NCI-H1105 (cell line): ENCODE measurements at regions not wholly inside any gene's neighbourhood (a gene's known extent, or its start where the extent isn't known, plus 50 kb on each side); places are given as distances from the start of the nearest gene placed in this dataset.
"Not testable (repeated sequence)": the region's sequence is repeated elsewhere in the genome, so short reads cannot be mapped to it uniquely, and the experiment has no call there.

ENCODE experiments used
- DNase-seq: peaks from one replicate; lab custom pipeline; 2025; lab: John Stamatoyannopoulos, UW

GRCh38 chr2:89222063-89222732 lies 530.7 kb downstream of the RPIA start:
- DNase-seq = not testable (repeated sequence)

DNA sequence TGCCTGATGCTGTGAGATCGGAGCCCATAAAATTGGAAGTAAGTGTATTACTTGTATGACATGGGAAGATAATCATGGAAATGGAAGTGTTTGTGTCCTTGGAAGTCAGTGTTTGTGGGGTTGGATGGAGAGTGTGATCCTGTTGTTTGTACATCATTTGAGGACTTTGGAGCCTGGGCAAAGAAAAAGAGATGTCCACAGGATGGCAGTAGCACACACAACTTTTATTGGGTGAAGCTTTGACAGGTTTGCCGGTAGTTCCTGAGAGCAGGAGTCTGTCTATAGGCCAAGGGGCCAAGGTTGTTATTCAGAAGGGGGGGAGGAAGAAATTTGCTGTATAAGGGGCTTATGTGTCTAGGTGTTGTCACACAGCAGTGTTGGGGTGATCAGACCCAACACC lies 533.3 kb downstream of the RPIA start:
- not testable (repeated sequence) for DNase-seq

DNA sequence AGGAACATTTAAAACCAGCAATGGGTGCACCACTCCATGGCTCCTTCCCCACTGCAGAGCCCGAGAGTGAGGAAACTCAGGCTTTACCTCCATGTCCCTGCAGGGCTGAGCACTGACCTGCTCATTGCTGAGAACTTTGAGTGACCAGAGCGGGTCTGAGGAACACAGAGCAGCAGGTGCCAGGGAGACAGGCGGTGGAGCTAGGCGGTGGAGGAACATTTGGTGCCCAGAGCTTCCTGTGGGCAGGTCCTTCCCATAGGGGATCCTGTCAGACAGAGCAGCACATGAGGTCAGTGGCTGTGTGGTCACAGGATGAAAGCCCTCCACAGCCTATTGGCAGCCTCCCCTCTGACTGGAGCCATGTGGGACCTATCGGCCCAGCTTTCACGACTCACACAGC lies 538.5 kb downstream of the RPIA start:
- not testable (repeated sequence) for DNase-seq

DNA sequence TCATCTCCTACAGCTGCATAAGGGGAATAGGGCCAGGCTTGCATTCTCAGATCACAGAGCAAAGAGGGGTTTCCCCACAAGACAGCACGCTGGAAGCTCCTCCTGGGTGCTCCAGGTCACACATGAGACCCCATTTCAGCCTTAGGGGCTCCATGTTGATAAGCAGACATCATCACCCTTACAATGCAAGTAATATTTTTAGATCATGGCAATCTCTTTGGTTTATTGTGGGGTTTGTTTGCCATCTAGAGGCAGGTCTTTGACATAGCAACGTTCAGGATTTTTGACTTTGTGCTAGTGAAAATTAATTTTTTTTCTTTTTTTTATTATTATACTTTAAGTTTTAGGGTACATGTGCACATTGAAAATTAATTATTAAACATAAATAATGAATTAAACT lies 539.8 kb downstream of the RPIA start:
- DNase-seq = not testable (repeated sequence)

DNA sequence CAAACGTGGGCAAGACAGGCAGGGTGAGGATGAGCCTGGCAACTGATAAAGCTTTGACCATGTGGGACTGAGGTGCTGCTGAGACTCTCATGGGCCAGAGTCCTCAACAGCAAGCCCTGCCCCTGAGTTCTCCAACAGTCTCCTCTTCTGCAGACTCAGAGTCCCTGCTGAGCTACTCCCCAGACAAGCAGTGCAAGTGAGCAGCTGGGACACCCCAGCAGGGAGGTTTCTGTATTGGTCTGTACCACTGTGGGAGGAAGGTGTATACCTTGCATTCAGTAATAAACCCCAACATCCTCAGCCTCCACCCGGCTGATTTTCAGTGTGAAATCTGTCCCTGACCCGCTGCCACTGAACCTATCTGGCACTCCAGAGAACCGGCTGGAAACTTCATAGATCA lies 542.5 kb downstream of the RPIA start:
- DNase-seq = not testable (repeated sequence)

DNA sequence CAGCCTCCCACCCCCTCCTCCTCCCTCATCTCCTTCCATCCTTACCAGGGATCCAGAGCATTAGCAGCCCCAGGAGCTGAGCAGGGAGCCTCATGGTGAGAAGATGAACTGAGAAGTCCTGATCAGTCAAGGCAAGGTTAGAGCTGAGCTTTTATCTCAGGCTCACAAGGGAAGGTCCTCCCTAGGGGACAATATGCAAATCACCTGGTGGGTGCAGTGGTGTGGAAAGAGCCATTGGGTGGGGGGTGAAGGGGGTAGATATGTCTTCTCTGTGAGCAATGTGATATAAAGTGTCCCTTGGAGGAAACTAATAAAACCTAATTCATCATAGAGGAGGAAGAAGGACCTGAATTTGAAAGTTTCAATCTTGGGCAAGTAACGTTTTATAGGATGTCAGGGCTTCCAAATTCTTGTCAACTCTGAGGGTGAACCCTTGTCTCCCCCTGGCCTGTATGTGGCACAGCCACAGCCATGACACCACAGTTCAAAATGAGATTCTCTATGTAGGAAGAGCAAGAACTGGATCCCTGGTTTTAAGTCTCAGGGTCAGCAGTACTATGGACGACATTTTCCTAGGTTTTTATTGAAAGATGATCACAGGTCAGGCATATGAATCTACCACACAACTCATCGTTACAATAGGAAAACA lies 543.5 kb downstream of the RPIA start:
- not testable (repeated sequence) for DNase-seq

DNA sequence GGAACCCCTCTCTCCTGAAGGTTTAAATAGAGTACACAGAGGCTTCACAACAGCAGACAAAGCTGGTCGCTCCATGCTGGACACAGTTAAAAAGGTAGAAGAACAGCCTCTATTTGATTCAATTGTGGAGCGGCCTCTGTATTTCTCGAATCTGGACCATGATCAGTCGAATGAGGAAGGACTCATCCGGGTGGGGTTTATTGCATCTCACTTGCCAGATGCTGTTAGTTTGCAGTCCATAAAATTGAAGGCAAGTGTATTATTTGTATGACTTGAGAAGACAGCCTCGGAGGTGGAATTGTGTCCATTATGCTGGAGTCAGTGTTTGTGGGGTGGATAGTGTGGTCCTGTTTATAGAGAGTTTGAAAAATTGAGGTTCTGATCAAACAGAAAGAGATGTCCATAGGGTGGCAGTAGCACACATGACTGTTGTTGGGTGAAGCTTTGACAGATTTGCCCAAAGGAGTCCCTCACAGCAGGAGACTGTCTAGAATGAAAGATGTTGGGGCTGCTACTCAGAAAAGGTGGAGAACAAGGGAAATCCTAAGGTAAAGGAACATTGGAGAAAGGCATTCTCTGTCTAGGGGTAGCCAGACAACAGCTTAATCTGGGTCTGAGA lies 545.5 kb downstream of the RPIA start:
- DNase-seq = not testable (repeated sequence)

DNA sequence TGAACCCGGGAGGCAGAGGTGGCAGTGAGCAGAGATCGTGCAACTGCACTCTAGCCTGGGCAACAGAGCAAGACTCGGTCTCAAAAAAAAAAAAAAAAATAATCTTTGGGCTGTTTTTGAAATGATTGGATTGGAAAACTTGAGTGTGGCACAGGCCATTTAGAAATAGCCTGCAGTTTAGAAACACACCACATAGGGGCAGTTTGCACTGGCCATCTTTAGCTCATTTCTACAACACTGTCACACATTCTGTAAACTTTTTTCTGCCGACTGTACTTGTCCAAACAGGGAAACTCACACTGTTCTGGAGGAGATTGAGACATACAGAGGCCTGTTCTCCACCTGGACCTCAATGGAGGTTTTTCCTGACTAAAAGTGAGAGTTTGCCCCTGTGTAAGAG lies 546.3 kb downstream of the RPIA start:
- not testable (repeated sequence) for DNase-seq

GRCh38 chr2:89243114-89243700 lies 551.7 kb downstream of the RPIA start:
- DNase-seq = not testable (repeated sequence)

DNA sequence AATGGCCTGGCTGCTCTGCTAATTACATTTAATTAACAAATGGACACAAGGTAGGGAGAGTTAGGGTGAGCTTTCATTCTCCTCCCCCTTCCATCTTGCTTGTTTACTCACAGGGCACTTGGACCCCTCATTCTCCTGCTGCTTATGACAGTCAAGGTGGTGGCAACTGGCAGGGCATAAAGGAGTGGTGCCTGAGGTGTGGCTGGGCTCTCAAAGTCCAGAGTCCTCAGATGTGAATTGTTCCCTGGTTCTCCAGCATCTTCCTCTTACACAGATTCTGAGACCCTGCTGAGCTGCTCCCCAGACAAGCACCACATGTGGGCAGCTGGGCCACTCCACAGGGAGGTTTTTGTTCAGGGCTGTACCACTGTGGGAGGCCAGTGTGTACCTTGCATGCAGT lies 552.9 kb downstream of the RPIA start:
- not testable (repeated sequence) for DNase-seq

- DNase-seq = not testable (repeated sequence)
Observed at GRCh38 chr2:89245478-89245877, 554.0 kb downstream of the RPIA start.

DNA sequence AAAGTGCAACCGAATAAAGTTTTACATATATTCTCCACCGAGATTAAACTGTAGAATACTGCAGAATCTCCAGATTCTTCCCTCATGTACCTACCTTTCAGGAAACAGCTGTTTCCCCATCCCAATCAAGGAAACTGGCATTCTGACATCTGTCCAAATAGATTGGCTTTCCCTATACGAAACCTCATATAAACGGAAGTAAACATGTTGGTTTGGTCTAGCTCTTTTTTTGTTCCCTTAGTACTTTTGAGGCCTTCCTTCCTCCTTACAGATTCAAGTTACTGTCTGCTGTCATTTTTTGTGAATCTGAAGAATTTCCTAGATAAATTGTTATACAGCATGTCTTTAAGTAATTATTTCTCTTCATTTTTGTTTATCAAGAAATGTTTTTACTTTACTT lies 554.6 kb downstream of the RPIA start:
- not testable (repeated sequence) for DNase-seq

GRCh38 chr2:89246620-89247019 lies 555.1 kb downstream of the RPIA start:
- not testable (repeated sequence) for DNase-seq

DNA sequence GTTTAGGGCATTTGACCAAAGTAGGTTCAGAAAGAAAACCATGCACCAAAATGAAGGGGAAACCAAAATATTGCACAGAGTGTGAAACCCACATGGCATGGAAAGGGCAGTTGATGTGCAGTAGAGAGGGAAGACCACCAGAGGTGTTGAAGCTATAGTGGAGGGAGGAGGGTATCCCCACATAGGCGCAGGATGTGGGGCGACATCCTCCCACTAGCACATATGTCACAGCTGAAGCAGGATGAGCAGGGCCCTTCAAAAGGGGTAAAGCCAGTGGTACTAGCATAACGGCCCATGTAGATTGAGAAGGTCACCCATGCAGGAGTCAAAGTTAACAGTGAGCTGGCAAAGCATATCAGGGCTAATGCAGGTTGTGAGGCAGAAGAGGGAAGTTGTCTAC lies 563.5 kb downstream of the RPIA start:
- not testable (repeated sequence) for DNase-seq

GRCh38 chr2:89273443-89273842 lies 582.0 kb downstream of the RPIA start:
- not testable (repeated sequence) for DNase-seq

DNA sequence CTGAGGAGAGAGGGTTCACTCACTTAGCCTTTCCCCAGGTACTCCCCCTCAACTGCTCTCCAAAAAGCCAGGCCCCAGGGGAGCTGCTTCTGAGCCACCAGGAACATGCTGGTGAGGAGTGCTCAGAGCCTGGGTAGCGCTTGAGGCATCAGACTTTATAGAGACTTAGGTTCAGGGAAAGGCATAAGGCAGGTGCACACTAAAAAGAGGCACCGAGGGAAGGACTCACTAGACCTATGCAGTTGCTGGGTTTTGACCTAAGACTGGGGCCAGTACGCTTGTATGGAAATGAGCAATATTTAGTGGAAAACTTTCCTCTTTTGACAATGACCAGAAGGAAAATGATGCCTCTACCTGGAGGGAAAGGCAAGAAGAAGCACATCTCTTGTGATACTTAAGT lies 589.1 kb downstream of the RPIA start:
- not testable (repeated sequence) for DNase-seq

DNA sequence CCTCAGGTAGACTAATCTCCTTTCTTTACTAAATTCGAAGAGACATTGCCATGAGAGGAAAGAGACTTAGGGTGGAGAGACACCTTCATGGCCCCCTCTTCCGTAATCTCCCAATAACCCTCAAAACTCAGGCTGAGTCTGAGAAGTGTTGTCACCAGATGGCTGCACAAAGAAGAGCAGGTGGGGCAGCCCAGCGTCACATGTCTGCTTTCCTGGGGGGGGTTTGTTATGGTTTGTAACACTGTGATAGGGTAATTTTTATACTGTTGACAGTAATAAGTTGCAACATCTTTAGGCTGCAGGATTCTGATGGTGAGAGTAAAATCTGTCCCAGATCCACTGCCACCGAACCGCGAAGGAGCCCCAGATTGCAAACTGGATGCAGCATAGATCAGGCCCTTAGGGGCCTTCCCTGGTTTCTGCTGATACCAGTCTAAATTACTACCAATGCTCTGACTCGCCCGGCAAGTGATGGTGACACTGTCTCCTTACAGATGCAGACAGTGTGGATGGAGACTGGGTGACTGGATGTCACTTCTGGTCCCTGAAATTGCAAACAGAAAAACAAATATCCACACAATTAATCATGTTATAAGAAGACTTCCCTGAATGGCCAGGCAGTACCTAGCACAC lies 595.1 kb downstream of the RPIA start:
- not testable (repeated sequence) for DNase-seq

DNA sequence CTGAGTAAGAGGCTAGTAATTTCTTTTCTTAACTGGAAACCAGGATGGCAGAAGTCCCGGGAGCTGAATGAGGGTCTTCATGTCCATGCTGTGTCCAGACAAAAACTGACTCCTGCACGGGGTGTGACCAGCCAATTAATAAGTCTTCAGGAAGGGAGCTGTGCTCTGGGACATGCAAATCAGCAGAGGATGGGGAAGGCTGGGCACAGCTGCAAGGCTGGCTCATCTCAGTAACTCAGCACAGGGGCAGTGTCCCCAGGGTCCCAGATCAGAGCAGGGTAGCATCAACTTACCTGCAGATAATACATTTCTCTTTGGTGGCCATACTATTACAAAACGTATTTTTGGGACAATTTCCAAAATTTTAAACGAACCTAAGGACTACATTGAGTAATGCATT lies 595.6 kb downstream of the RPIA start:
- DNase-seq = not testable (repeated sequence)

DNA sequence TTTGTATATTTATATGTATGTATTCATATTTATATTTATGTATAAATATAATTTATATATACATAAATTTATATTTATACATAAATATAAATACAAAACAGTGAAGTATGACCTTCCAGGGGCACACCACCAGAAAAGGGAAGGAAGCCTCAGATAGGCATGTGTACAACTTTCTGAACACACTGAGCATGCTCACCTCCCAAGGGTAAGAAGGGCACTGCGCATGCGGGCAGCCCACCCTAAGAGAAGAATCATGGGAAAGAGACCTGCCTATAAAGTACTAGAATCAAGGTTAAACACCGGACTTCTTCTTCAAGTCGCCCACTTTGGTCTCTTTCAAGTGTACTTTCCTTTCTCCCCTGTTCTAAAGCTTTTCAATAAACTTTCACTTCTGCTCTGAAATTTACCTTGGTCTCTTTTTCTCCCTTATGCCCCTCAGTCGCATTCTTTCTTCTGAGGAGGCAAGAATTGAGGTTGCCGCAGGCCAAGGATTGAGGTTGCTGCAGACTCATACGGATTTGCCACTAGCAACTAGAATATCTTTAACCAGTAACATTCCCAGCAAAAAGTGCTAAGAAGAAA lies 600.3 kb downstream of the RPIA start:
- not testable (repeated sequence) for DNase-seq

- not testable (repeated sequence) for DNase-seq
Observed at GRCh38 chr2:89293399-89293798, 601.9 kb downstream of the RPIA start.

DNA sequence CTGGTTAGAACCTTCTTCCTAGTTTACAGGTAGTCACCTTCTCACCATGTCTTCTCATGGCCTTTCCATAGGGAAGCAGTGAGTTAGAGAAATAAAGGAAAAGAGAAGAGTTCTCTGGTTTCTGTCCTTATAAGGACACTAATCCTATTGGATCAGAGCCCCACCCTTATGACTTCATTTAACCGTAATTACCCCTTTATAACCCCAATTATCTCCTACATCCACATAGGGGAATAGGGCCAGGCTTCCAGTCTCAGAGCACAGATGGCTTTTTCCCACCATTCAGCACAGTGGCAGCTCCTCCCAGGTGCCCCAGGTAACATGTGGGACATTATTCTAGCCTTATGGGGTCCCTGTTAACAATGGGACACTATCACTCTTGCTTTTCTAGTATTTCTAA lies 602.9 kb downstream of the RPIA start:
- DNase-seq = not testable (repeated sequence)
